Stimulated activated CD4-positive, alpha-beta T cell treated with anti-CD3 and anti-CD28 coated beads, TNF-alpha, amount 100 ng/mL, for 4 hours (primary cell): ENCODE measurements at regions not wholly inside any gene's neighbourhood (a gene's known extent, or its start where the extent isn't known, plus 50 kb on each side); places are given as distances from the start of the nearest gene placed in this dataset.

Experiments
- DNase-seq, 3 experiments: peaks; one replicate each; pipeline ENCODE4 v3.0.0-alpha.2; 2020; ENCODE audit warnings: low read depth in 3 of 3

- no peak for DNase-seq
These were observed 115.5 kb downstream of the PAPOLA start for GRCh38 chr14:96617635-96618034.

- DNase-seq: no peak
These were observed 120.7 kb downstream of the PAPOLA start for GRCh38 chr14:96622926-96623325.

- no peak for DNase-seq
These were observed 121.7 kb downstream of the PAPOLA start for GRCh38 chr14:96623676-96624484.

- DNase-seq: no peak
These were observed 122.7 kb downstream of the PAPOLA start for GRCh38 chr14:96624661-96625425.

GRCh38 chr14:96625426-96625985 is 123.3 kb downstream of the PAPOLA start:
- no peak for DNase-seq

GRCh38 chr14:96626121-96626768 is 124.1 kb downstream of the PAPOLA start:
- no peak for DNase-seq

- DNase-seq: no peak
These were observed 124.7 kb downstream of the PAPOLA start for GRCh38 chr14:96626916-96627315.

GRCh38 chr14:96627386-96627785 is 125.2 kb downstream of the PAPOLA start:
- DNase-seq: no peak

GRCh38 chr14:96627811-96628775 is 125.9 kb downstream of the PAPOLA start:
- no peak for DNase-seq

- no peak for DNase-seq
These were observed 126.9 kb downstream of the PAPOLA start for GRCh38 chr14:96629082-96629481.

- no peak for DNase-seq
These were observed 127.5 kb downstream of the PAPOLA start for GRCh38 chr14:96629558-96630222.

GRCh38 chr14:96630281-96630680 is 128.1 kb downstream of the PAPOLA start:
- DNase-seq: no peak

GRCh38 chr14:96631030-96631429 is 128.8 kb downstream of the PAPOLA start:
- no peak for DNase-seq

GRCh38 chr14:96631621-96632362 is 129.6 kb downstream of the PAPOLA start:
- DNase-seq: no peak

- DNase-seq: no peak
These were observed 130.2 kb downstream of the PAPOLA start for GRCh38 chr14:96632363-96632758.

GRCh38 chr14:96633096-96633495 is 130.9 kb downstream of the PAPOLA start:
- DNase-seq: no peak

- DNase-seq: no peak
These were observed 132.3 kb downstream of the PAPOLA start for GRCh38 chr14:96634481-96634880.

GRCh38 chr14:96634896-96635295 is 132.7 kb downstream of the PAPOLA start:
- DNase-seq: no peak

GRCh38 chr14:96635850-96636249 is 133.7 kb downstream of the PAPOLA start:
- no peak for DNase-seq

- DNase-seq: no peak
These were observed 135.3 kb downstream of the PAPOLA start for GRCh38 chr14:96637521-96637920.
